Liver (tissue), 8 donors: ENCODE measurements at regions not wholly inside any gene's neighbourhood (a gene's known extent, or its start where the extent isn't known, plus 50 kb on each side); places are given as distances from the start of the nearest gene placed in this dataset.

Experiments used
- DNase-seq: peaks from one replicate; pipeline ENCODE4 v3.0.0-alpha.2; 2017; ENCODE audit warnings: low spot score
- H3K27ac ChIP-seq, 2 donors: one replicate each; pipeline ENCODE4 v1.7.0; 2013; ENCODE audit warnings: inconsistent platforms in 2 of 2, low read length in 2 of 2, control low read depth in 1 of 2, low read depth in 1 of 2, mild to moderate bottlenecking in 1 of 2
- H3K27me3 ChIP-seq, 4 donors: one replicate each; pipeline versions ENCODE4 v1.6.1 to v1.7.0; 2013; ENCODE audit warnings: low read length in 3 of 4, inconsistent platforms in 1 of 4, mild to moderate bottlenecking in 1 of 4, moderate library complexity in 1 of 4; ENCODE audit not compliant: control insufficient read depth in 4 of 4, insufficient read depth in 4 of 4
- H3K36me3 ChIP-seq, 4 donors: one replicate each; pipeline versions ENCODE4 v1.6.1 to v1.7.0; 2013; ENCODE audit warnings: low read length in 3 of 4, mild to moderate bottlenecking in 3 of 4, low read depth in 1 of 4, moderate library complexity in 1 of 4; ENCODE audit not compliant: control insufficient read depth in 4 of 4, insufficient read depth in 3 of 4
- H3K4me1 ChIP-seq, 4 donors: one replicate each; pipeline versions ENCODE4 v1.6.1 to v1.7.0; 2013; ENCODE audit warnings: low read length in 3 of 4, mild to moderate bottlenecking in 3 of 4, moderate library complexity in 1 of 4; ENCODE audit not compliant: control insufficient read depth in 4 of 4, insufficient read depth in 4 of 4
- H3K4me3 ChIP-seq, 3 donors: one replicate each; pipeline versions ENCODE4 v1.6.1 to v1.7.0; 2013; ENCODE audit warnings: low read length in 3 of 3, control low read depth in 1 of 3, low read depth in 1 of 3, mild to moderate bottlenecking in 1 of 3
- H3K9ac ChIP-seq, 2 donors: one replicate each; pipeline ENCODE4 v1.7.0; 2013; ENCODE audit warnings: low read length in 2 of 2, mild to moderate bottlenecking in 2 of 2, moderate library complexity in 2 of 2, control low read depth in 1 of 2, low read depth in 1 of 2
- H3K9me3 ChIP-seq, 4 donors: one replicate each; pipeline versions ENCODE4 v1.6.1 to v1.7.0; 2013; ENCODE audit warnings: low read length in 3 of 4; ENCODE audit not compliant: control insufficient read depth in 4 of 4
- EGR1 ChIP-seq, 2 donors: IDR thresholded peaks; 2 replicates each; pipeline ENCODE4 v1.6.1; 2016 to 2018; ENCODE audit warnings: antibody characterized with exemption in 2 of 2, low read depth in 2 of 2
- FOXA1 ChIP-seq: IDR thresholded peaks from 2 replicates; pipeline ENCODE4 v1.6.1; 2016; ENCODE audit warnings: antibody characterized with exemption
- FOXA2 ChIP-seq: IDR thresholded peaks from 2 replicates; pipeline ENCODE4 v1.6.1; 2016; ENCODE audit warnings: antibody characterized with exemption
- GABPA ChIP-seq, 2 donors: IDR thresholded peaks in 1 of 2; conservative IDR thresholded peaks in 1 of 2; 2 replicates each; pipeline ENCODE4 v1.6.1; 2016; ENCODE audit warnings: antibody characterized with exemption in 2 of 2, mild to moderate bottlenecking in 1 of 2, moderate library complexity in 1 of 2
- HNF4A ChIP-seq, 2 donors: conservative IDR thresholded peaks; 2 replicates each; pipeline ENCODE4 v1.6.1; 2016; ENCODE audit warnings: antibody characterized with exemption in 2 of 2, mild to moderate bottlenecking in 2 of 2
- HNF4G ChIP-seq: IDR thresholded peaks from 2 replicates; pipeline ENCODE4 v1.6.1; 2016; ENCODE audit warnings: antibody characterized with exemption
- NR2F2 ChIP-seq: IDR thresholded peaks from 2 replicates; pipeline ENCODE4 v1.6.1; 2016; ENCODE audit warnings: antibody characterized with exemption
- RAD21 ChIP-seq, 2 donors: IDR thresholded peaks; 2 replicates each; pipeline ENCODE4 v1.6.1; 2016; ENCODE audit warnings: antibody characterized with exemption in 2 of 2, mild to moderate bottlenecking in 2 of 2
- RXRA ChIP-seq, 2 donors: IDR thresholded peaks; 2 replicates each; pipeline ENCODE4 v1.6.1; 2017 to 2018; ENCODE audit warnings: antibody characterized with exemption in 2 of 2, mild to moderate bottlenecking in 1 of 2
- SP1 ChIP-seq: IDR thresholded peaks from 2 replicates; pipeline ENCODE4 v1.6.1; 2018; ENCODE audit warnings: antibody characterized with exemption, mild to moderate bottlenecking
- TAF1 ChIP-seq: conservative IDR thresholded peaks from 2 replicates; pipeline ENCODE4 v1.6.1; 2016; ENCODE audit warnings: antibody characterized with exemption, mild to moderate bottlenecking
- YY1 ChIP-seq: IDR thresholded peaks from 2 replicates; pipeline ENCODE4 v1.6.1; 2016; ENCODE audit warnings: antibody characterized with exemption, mild to moderate bottlenecking
- WGBS: extraction: QIAGEN DNeasy Blood & Tissue Kit; methylation state at CpG from one replicate; pipeline ENCODE4 v1.1.7; 2013; 5-methylcytosine and 5-hydroxymethylcytosine counted together
- TF ChIP-seq, protein P1 (sequence below): fragments of 150-350 bp; IDR thresholded peaks from 2 replicates; pipeline ENCODE4 v1.5.1; 2017; ENCODE audit warnings: improper control_type of control experiment, low read depth, low read length; ENCODE audit not compliant: missing input control
- TF ChIP-seq, protein P2 (sequence below): IDR thresholded peaks from 2 replicates; pipeline ENCODE4 v1.6.1; 2016; ENCODE audit warnings: antibody characterized with exemption
- TF ChIP-seq, protein P3 (sequence below): IDR thresholded peaks from 2 replicates; pipeline ENCODE4 v1.6.1; 2016; ENCODE audit warnings: antibody characterized with exemption, mild to moderate bottlenecking
- TF ChIP-seq, protein P4 (sequence below): IDR thresholded peaks from 2 replicates; pipeline ENCODE4 v1.6.1; 2016; ENCODE audit warnings: antibody characterized with exemption
- TF ChIP-seq, protein P5 (sequence below): IDR thresholded peaks from 2 replicates; pipeline ENCODE4 v1.6.1; 2016; ENCODE audit warnings: antibody characterized with exemption
- donor health status: healthy.
- donor health status: healthy.
- donor health status: healthy.
- donor health status: healthy.
- donor health status: healthy.

DNA sequence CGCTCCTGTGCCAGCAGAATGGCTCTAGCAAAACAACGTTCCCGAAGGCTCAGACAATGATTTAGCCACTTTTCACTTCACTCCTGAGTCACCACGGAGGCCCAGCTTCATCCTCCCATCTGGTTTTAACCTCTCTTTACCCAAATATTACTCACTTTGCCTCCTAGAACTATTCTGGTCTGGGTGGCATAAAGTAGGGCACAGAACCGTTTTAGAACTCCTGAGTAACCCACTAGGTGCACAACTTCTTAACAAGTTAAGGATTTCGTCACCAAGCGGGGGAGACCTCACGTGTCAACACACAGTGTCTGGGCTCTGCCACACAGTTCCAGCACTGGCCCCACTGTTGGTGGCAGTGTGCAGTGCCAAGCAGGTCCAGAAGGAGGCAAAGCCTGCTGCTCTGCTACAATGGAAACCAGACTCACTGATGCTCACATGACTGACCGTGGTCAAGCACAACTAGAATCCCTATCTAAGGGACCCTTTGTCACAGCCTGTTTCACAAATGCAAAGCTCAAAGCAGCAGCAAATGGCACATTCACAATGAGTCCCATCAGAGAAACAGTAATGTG lies 121.7 kb downstream of the SIPA1L2 start:
- no peak for DNase-seq
- Histone ChIP-seq H3K9ac (no peak overlapping the region), H3K4me1 (no peaks in the 10 kb centered on the region), H3K36me3 (no peaks in the 10 kb centered on the region), H3K9me3 (no peaks in the 10 kb centered on the region), H3K4me3 (no peak overlapping the region), H3K27me3 (no peaks in the 10 kb centered on the region), H3K27ac (no peak overlapping the region)
- TF ChIP-seq TAF1 (no peak), FOXA2 (no peak), HNF4A (conservative IDR thresholded peaks at IDR 0.05) (no peak), YY1 (no peak), RXRA (IDR thresholded peaks at IDR 0.05) (no peak), GABPA (IDR thresholded peaks at IDR 0.05 in 1 of 2, conservative IDR thresholded peaks at IDR 0.05 in 1 of 2) (no peak), NR2F2 (no peak), SP1 (no peak), RAD21 (IDR thresholded peaks at IDR 0.05) (no peak)
- TF ChIP-seq, protein P1, sequence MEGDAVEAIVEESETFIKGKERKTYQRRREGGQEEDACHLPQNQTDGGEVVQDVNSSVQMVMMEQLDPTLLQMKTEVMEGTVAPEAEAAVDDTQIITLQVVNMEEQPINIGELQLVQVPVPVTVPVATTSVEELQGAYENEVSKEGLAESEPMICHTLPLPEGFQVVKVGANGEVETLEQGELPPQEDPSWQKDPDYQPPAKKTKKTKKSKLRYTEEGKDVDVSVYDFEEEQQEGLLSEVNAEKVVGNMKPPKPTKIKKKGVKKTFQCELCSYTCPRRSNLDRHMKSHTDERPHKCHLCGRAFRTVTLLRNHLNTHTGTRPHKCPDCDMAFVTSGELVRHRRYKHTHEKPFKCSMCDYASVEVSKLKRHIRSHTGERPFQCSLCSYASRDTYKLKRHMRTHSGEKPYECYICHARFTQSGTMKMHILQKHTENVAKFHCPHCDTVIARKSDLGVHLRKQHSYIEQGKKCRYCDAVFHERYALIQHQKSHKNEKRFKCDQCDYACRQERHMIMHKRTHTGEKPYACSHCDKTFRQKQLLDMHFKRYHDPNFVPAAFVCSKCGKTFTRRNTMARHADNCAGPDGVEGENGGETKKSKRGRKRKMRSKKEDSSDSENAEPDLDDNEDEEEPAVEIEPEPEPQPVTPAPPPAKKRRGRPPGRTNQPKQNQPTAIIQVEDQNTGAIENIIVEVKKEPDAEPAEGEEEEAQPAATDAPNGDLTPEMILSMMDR, result no peak
- TF ChIP-seq, protein P2, sequence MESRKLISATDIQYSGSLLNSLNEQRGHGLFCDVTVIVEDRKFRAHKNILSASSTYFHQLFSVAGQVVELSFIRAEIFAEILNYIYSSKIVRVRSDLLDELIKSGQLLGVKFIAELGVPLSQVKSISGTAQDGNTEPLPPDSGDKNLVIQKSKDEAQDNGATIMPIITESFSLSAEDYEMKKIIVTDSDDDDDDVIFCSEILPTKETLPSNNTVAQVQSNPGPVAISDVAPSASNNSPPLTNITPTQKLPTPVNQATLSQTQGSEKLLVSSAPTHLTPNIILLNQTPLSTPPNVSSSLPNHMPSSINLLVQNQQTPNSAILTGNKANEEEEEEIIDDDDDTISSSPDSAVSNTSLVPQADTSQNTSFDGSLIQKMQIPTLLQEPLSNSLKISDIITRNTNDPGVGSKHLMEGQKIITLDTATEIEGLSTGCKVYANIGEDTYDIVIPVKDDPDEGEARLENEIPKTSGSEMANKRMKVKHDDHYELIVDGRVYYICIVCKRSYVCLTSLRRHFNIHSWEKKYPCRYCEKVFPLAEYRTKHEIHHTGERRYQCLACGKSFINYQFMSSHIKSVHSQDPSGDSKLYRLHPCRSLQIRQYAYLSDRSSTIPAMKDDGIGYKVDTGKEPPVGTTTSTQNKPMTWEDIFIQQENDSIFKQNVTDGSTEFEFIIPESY, result no peak
- TF ChIP-seq, protein P3, sequence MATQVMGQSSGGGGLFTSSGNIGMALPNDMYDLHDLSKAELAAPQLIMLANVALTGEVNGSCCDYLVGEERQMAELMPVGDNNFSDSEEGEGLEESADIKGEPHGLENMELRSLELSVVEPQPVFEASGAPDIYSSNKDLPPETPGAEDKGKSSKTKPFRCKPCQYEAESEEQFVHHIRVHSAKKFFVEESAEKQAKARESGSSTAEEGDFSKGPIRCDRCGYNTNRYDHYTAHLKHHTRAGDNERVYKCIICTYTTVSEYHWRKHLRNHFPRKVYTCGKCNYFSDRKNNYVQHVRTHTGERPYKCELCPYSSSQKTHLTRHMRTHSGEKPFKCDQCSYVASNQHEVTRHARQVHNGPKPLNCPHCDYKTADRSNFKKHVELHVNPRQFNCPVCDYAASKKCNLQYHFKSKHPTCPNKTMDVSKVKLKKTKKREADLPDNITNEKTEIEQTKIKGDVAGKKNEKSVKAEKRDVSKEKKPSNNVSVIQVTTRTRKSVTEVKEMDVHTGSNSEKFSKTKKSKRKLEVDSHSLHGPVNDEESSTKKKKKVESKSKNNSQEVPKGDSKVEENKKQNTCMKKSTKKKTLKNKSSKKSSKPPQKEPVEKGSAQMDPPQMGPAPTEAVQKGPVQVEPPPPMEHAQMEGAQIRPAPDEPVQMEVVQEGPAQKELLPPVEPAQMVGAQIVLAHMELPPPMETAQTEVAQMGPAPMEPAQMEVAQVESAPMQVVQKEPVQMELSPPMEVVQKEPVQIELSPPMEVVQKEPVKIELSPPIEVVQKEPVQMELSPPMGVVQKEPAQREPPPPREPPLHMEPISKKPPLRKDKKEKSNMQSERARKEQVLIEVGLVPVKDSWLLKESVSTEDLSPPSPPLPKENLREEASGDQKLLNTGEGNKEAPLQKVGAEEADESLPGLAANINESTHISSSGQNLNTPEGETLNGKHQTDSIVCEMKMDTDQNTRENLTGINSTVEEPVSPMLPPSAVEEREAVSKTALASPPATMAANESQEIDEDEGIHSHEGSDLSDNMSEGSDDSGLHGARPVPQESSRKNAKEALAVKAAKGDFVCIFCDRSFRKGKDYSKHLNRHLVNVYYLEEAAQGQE, result no peak
- TF ChIP-seq, protein P4, sequence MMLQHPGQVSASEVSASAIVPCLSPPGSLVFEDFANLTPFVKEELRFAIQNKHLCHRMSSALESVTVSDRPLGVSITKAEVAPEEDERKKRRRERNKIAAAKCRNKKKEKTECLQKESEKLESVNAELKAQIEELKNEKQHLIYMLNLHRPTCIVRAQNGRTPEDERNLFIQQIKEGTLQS, result no peak
- TF ChIP-seq, protein P5, sequence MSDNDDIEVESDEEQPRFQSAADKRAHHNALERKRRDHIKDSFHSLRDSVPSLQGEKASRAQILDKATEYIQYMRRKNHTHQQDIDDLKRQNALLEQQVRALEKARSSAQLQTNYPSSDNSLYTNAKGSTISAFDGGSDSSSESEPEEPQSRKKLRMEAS, result no peak
- 83% methylated on average over 9 of the region's 9 CpGs for WGBS

DNA sequence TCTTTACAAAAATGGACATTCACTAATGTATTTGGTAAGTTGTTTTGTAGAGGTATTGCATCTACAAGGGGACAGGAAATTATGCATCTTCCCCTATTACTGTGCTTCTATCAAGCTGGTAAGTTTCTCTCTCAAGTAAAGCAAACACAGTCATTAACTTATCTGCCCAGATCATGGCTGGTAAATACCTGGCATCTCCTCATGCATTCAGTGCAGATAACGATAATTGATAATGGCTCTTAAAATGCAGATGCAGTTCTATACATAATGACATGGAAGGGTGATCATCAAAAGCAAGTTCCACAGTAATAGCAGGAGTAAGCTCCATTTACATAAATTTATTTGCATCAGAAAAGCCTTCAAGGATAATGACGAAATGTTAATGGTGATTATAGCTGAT lies 122.4 kb downstream of the SIPA1L2 start:
- no peaks in the 10 kb centered on the region for H3K4me1 ChIP-seq
- H3K27me3 ChIP-seq, result no peaks in the 10 kb centered on the region
- no peak overlapping the region for H3K4me3 ChIP-seq
- H3K9me3 ChIP-seq, result no peaks in the 10 kb centered on the region
- no peak overlapping the region for H3K9ac ChIP-seq
- H3K27ac ChIP-seq, result no peak overlapping the region
- TF ChIP-seq FOXA1 (no peak), TAF1 (no peak), EGR1 (IDR thresholded peaks at IDR 0.05; ENCODE audit: low read depth in 2 of 2) (no peak), SP1 (no peak), RAD21 (IDR thresholded peaks at IDR 0.05) (no peak), HNF4G (no peak), RXRA (IDR thresholded peaks at IDR 0.05) (no peak)
- TF ChIP-seq, protein P5, result no peak
- TF ChIP-seq, protein P2, result no peak
- no peak for DNase-seq
- no peaks in the 10 kb centered on the region for H3K36me3 ChIP-seq
- WGBS, result 88% methylated on average over 2 of the region's 2 CpGs
